Activated T-cell treated with anti-CD3 and anti-CD28 coated beads, Interleukin-2, amount 50 U/mL, for 72 hours (primary cell): ENCODE measurements at regions not wholly inside any gene's neighbourhood (a gene's known extent, or its start where the extent isn't known, plus 50 kb on each side); places are given as distances from the start of the nearest gene placed in this dataset.

Experiments used
- ATAC-seq, 2 donors: fragments of 150-1000 bp; cut with Tn5 transposase; replicated peaks in 1 of 2; 2 replicates each; pipeline ENCODE4 v1.10.0; 2021; ENCODE audit warnings: moderate library complexity in 2 of 2, mild to moderate bottlenecking in 1 of 2
- DNase-seq, 2 donors: peaks; one replicate each; pipeline ENCODE4 v3.0.0; 2021 to 2022; ENCODE audit warnings: mixed read lengths in 1 of 2
- H3K27ac Mint-ChIP-seq: one replicate; pipeline ENCODE4 v1.8.0; 2022; ENCODE audit warnings: mild to moderate bottlenecking, moderate library complexity, mixed read lengths
- H3K27me3 Mint-ChIP-seq: one replicate; pipeline ENCODE4 v1.8.0; 2022; ENCODE audit warnings: low read depth, mixed read lengths
- H3K36me3 Mint-ChIP-seq, 2 donors: one replicate each; pipeline ENCODE4 v1.8.0; 2022; ENCODE audit warnings: mixed read lengths in 2 of 2, mild to moderate bottlenecking in 1 of 2; ENCODE audit not compliant: insufficient read depth in 2 of 2
- H3K4me1 Mint-ChIP-seq: one replicate; pipeline ENCODE4 v1.8.0; 2022; ENCODE audit warnings: low read depth, mixed read lengths
- H3K4me3 Mint-ChIP-seq, 2 donors: one replicate each; pipeline ENCODE4 v1.8.0; 2022; ENCODE audit warnings: mild to moderate bottlenecking in 2 of 2, mixed read lengths in 2 of 2, moderate library complexity in 2 of 2
- H3K9me3 Mint-ChIP-seq, 2 donors: one replicate each; pipeline ENCODE4 v1.8.0; 2022; ENCODE audit warnings: mixed read lengths in 2 of 2

DNA sequence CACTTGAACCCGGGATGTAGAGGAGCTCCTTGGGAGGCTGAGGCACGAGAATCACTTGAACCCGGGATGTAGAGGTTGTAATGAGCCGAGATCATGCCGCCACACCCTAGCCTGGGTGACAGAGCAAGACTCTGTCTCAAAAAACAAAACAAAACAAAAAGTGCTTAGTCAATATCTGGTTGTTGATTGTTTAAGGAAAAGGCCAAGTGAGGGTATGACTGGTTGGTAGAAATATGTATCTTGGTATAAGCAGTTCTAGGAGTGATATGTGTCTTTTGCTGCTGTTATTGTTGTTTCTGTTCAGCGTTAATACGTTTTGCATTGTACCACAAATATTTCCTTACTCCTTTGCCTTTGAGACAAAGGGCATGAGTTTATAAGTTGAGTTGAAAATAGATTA lies 210.7 kb upstream of the DMRT1 start:
- no peak for DNase-seq
- Mint-ChIP-seq H3K36me3 (peaks cover 0 to 5% of the 10 kb centered on the region in 2 donors), H3K27ac (no peak overlapping the region), H3K27me3 (no peaks in the 10 kb centered on the region), H3K9me3 (peaks cover 0 to 2% of the 10 kb centered on the region in 2 donors), H3K4me3 (no peak overlapping the region), H3K4me1 (peaks cover 28% of the 10 kb centered on the region)
- no peak for ATAC-seq

DNA sequence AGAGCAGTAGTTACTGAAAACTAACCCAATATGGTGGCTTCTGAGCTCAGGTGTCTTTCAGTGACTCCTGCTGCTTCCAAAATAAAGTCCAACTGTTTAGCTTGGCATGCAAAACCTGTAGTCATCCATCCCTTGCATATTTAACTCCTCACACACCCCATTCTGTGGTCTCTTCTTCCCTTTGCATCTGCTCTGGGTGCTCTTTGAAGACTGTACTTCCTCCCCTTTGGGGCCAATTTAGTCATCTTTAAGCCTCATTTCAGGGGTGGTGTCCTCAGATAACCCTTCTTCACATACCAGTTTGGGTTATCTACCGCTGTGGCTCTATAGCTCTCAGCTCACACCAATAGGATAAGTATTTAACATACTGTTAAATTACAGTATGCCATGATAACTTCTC lies 209.9 kb upstream of the DMRT1 start:
- Mint-ChIP-seq H3K27ac (no peak overlapping the region), H3K36me3 (peaks cover 0 to 5% of the 10 kb centered on the region in 2 donors), H3K9me3 (peaks cover 0 to 2% of the 10 kb centered on the region in 2 donors), H3K27me3 (no peaks in the 10 kb centered on the region), H3K4me1 (peaks cover 31% of the 10 kb centered on the region), H3K4me3 (peak overlapping the region in 1 of 2 donors; percentile 0)
- ATAC-seq (peak; percentile 76 to 82), DNase-seq (peak; percentile 1 to 6)

DNA sequence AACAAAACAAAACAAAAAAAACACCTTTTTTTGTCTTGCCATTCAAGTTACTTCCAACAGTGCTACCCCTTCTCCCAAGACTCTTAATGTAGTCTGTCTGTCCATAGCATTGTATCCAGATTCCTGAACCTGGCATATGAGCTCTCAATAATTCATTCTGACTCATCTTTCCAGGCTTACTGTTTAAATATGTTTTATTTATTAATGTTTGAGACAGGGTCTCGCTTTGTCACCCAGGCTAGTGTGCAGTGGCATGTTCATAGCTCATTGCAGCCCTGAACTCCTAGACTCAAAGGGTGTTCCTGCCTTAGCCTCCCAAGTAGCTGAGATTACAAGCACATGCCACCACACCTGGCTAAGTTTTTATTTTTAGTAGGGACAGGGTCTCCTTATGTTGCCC lies 208.0 kb upstream of the DMRT1 start:
- H3K9me3 Mint-ChIP-seq: peaks cover 2 to 4% of the 10 kb centered on the region in 2 donors
- H3K27me3 Mint-ChIP-seq: no peaks in the 10 kb centered on the region
- H3K27ac Mint-ChIP-seq: no peak overlapping the region
- ATAC-seq: no peak
- H3K4me1 Mint-ChIP-seq: peaks cover 50% of the 10 kb centered on the region
- H3K4me3 Mint-ChIP-seq: no peak overlapping the region
- H3K36me3 Mint-ChIP-seq: peaks cover 4 to 9% of the 10 kb centered on the region in 2 donors
- no peak for DNase-seq

DNA sequence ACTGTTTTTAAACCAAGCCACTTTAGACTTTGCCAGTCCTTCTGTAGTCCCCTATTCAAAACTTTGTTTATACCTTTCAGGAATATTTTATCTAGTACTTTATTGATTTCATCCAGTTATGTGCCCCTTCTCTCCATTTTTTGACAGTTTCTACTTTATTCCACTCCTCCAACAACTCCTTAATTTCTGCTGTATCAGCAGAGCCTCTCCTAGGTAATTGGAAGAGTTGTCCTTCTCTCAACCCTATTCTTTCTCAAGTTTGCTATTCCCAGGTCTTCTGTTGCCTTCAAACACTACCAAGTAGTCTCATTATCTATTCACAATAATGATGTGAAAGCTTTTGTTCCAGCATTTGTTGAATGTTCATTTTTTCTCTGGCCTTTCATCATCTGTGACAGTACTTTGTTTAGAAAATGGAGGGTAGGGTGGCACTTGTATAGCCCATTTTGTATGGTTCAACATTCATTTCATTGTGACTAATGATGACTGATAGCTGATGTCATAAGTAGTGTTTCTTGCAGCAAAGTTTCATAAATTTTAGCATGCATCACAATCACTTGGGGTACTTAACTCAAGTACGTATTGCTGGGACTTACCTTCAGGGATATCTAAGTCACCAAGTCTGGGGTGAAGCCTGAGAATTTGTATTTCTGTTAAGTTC lies 204.4 kb upstream of the DMRT1 start:
- peak overlapping the region; percentile 98 for H3K27ac Mint-ChIP-seq
- H3K4me1 Mint-ChIP-seq: peaks cover 37% of the 10 kb centered on the region
- DNase-seq (no peak), ATAC-seq (peak; percentile 75 to 80)
- H3K27me3 Mint-ChIP-seq: no peaks in the 10 kb centered on the region
- peak overlapping the region in 1 of 2 donors; percentile 67 for H3K4me3 Mint-ChIP-seq
- peaks cover 4 to 9% of the 10 kb centered on the region in 2 donors for H3K36me3 Mint-ChIP-seq
- H3K9me3 Mint-ChIP-seq: peaks cover 2 to 4% of the 10 kb centered on the region in 2 donors

DNA sequence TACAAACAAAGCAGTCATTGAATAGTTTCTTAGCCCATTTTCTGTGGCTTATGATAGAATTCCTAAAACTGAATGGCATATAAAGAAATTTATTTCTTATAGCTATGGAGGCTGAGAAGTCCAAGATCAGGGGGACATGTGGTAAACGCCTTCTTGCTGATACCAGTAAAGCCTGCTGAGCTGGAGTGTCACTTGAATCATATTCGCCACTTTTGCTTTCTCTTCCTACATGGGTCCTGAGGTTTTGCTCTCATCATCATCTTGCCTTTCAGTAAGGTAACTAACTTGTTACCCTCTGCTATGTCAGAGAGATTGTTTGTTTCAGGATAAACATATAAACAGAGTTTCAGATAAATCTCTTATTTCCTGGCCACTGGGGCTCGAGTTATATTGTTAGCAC lies 203.3 kb upstream of the DMRT1 start:
- H3K4me3 Mint-ChIP-seq: peak overlapping the region; percentile 19 to 27
- peaks cover 4 to 9% of the 10 kb centered on the region in 2 donors for H3K36me3 Mint-ChIP-seq
- peaks cover 2 to 4% of the 10 kb centered on the region in 2 donors for H3K9me3 Mint-ChIP-seq
- H3K4me1 Mint-ChIP-seq: peaks cover 42% of the 10 kb centered on the region
- peak; percentile 74 to 81 for ATAC-seq
- DNase-seq: peak; percentile 10 to 27
- H3K27me3 Mint-ChIP-seq: no peaks in the 10 kb centered on the region
- peak overlapping the region; percentile 27 for H3K27ac Mint-ChIP-seq

DNA sequence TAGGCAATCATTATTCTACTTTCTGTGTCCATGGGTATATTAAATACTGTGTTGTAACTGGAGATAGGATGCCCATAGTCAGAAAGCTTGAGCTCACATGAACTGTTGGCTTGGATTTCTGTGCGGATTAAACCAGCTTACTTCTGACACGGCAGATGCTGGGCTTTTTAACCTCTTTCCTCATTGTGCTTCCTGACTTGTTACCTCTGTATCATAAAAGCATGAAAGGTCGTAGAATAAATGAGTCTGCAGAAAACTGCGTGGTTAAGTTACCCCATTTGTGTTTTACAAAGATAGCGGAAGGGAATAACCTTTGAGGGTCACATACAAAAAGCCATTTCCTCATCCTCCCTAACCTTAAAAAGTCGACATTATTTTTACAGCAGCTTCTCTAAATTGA lies 199.5 kb upstream of the DMRT1 start:
- H3K36me3 Mint-ChIP-seq: peaks cover 2% of the 10 kb centered on the region in 2 donors
- H3K9me3 Mint-ChIP-seq: peaks cover 0 to 2% of the 10 kb centered on the region in 2 donors
- no peaks in the 10 kb centered on the region for H3K27me3 Mint-ChIP-seq
- ATAC-seq: no peak
- peak overlapping the region; percentile 29 to 60 for H3K4me3 Mint-ChIP-seq
- H3K4me1 Mint-ChIP-seq: peaks cover 34% of the 10 kb centered on the region
- no peak for DNase-seq
- H3K27ac Mint-ChIP-seq: peak overlapping the region; percentile 75

DNA sequence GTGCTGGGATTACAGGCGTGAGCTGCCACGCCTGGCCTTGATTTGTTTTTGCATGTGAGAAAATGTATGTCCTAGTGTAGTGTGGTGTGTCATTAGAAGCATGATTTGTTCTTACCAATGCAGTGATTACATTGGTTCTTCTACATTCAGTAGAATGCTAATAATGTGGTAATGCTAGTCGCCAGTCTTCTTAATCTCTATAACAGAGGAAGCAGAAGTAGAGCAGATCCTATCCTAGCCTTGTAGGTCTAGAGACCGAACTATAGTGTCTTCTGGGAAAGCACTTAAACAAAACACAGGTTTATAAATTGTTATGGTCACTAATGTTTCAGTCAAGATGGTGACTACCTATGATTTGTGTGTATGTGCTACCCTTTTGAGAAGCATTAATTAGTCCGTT lies 197.5 kb upstream of the DMRT1 start:
- DNase-seq (no peak), ATAC-seq (no peak)
- Mint-ChIP-seq H3K9me3 (no peaks in the 10 kb centered on the region), H3K27me3 (no peaks in the 10 kb centered on the region), H3K4me3 (no peak overlapping the region), H3K4me1 (peaks cover 14% of the 10 kb centered on the region), H3K36me3 (no peaks in the 10 kb centered on the region), H3K27ac (no peak overlapping the region)

DNA sequence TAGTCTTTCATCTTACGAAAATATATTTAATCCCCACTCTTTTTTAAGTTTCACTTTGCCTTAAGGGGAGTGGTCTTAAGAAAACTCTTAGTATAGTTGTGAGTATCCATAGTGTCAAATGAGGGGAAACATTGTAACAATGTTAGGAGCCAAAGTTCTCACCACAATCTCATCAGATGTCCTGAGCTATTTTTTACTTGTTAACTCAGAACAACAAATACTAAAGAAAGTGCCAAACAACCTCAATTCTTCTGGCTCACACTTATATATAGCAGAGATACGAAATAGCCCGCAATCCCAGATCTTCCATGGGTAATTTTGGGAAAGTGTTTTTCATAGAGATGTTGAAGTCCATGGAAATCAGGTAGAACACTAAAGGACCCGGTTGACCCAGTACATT lies 194.0 kb upstream of the DMRT1 start:
- H3K27me3 Mint-ChIP-seq: no peaks in the 10 kb centered on the region
- H3K4me3 Mint-ChIP-seq: no peak overlapping the region
- no peaks in the 10 kb centered on the region for H3K36me3 Mint-ChIP-seq
- ATAC-seq (no peak), DNase-seq (no peak)
- no peaks in the 10 kb centered on the region for H3K9me3 Mint-ChIP-seq
- peaks cover 18% of the 10 kb centered on the region for H3K4me1 Mint-ChIP-seq
- no peak overlapping the region for H3K27ac Mint-ChIP-seq

DNA sequence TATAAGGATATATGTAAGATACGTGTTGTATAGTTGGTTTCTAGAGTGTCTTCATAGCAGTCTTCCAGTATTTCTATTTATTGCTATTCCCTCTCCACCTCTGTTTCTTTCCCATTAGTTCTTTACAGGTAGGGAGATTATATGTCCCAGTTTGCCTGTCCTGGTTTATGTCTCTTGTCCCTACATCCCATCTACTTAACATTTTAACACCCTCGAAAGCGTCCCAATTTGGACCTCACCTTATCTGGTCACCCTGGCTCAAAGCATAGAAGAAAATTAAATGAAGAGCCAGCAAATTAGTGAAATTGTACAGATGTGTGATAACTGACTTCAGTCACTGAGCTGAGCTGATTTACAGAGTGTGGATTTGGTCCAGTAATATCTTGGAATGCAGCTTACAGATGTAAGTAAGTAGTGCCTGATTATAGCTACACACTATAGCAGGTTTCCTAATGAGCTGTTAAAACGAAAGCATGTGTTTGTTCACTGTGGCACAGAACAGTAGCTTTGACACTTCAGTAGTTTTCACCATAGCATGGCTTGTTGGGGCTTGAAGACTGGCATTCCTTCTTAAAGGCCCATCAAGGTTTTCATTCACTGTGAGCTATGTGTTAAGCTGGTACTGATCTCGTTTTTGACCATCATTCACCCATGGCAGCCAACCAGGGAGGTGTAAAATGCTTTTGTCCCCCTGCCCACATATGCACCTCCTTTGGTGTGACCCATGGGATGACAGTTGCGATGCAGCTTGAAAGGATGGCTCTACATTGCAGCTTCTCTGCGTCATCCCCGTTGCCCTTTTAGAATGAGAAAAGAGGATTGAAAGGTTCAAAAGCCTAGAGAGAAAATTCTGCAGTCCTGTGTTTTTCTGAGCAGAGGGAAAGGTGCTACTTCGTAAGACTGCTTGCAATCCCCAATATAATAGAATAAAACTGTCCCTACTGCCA lies 192.1 kb upstream of the DMRT1 start:
- DNase-seq: no peak
- H3K27me3 Mint-ChIP-seq: no peaks in the 10 kb centered on the region
- peak overlapping the region; percentile 65 to 72 for H3K4me3 Mint-ChIP-seq
- H3K27ac Mint-ChIP-seq: peak overlapping the region; percentile 62
- no peaks in the 10 kb centered on the region for H3K9me3 Mint-ChIP-seq
- no peaks in the 10 kb centered on the region for H3K36me3 Mint-ChIP-seq
- H3K4me1 Mint-ChIP-seq: peaks cover 28% of the 10 kb centered on the region
- peak in 1 of 2 donors; percentile 26 for ATAC-seq

DNA sequence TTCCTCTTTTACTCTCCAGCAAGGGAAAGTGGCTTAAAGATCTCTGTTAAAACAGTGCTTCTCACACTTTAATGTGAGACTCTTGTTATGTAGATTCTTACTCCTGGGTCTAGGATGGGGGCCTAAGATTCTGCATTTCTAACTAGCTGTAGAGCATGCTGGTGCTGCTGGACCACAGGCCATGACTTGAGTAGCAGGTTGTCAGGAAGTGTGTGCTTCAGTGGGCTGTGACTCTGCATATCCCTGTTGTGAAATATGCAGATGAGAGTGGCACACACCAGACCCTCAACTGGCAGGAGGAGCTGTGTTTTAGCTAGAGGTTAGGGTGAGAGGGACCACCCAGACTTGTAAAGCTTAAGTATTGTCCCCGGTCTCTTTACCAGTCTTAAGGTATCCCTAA lies 191.1 kb upstream of the DMRT1 start:
- Mint-ChIP-seq H3K27ac (peak overlapping the region; percentile 62), H3K27me3 (no peaks in the 10 kb centered on the region), H3K9me3 (no peaks in the 10 kb centered on the region), H3K36me3 (peaks cover 0 to 2% of the 10 kb centered on the region in 2 donors), H3K4me1 (peaks cover 28% of the 10 kb centered on the region), H3K4me3 (peak overlapping the region; percentile 65 to 72)
- peak; percentile 66 to 76 for ATAC-seq
- DNase-seq: peak; percentile 7 to 11

DNA sequence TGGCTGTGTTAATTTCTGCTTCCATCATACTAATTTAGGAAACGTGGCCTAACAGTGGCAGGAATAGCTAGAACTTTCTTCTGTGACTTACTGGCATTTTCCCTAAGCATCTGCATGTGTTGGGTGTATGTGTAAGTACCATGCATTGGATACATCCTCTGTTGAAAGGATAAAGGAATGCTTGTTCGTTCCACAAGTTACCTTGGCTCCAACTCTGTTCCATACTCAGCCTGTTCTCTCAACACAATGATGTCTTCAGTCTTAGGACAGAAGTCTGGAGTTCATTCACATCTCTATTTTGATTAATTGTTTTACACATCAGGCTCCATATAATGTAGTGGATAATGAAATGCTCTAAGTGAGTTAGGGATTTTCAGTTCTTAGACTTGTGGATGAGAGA lies 190.1 kb upstream of the DMRT1 start:
- peaks cover 33% of the 10 kb centered on the region for H3K4me1 Mint-ChIP-seq
- H3K4me3 Mint-ChIP-seq: no peak overlapping the region
- no peaks in the 10 kb centered on the region for H3K27me3 Mint-ChIP-seq
- H3K36me3 Mint-ChIP-seq: peaks cover 0 to 2% of the 10 kb centered on the region in 2 donors
- no peaks in the 10 kb centered on the region for H3K9me3 Mint-ChIP-seq
- no peak overlapping the region for H3K27ac Mint-ChIP-seq
- DNase-seq: no peak
- ATAC-seq: no peak

DNA sequence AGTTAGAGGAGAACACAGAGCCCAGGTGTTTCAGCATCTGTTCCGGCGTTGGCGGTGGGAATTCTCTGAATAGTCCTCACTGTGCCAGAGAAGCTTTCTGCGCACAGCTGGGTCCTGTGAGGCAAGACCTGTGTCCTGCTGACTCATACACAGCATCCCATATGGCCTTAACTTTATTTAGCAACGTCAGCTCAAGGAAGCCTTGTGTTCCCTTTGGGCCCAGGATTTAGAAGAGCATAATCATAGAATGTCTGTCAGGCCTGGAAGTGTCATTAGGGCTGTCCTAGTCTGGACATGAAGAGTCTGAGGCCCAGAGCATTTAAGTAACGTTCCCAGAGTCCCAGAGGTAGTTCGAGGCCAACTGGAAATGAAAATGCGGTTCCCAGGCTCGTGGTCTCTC lies 188.6 kb upstream of the DMRT1 start:
- peaks cover 46% of the 10 kb centered on the region for H3K4me1 Mint-ChIP-seq
- ATAC-seq (no peak), DNase-seq (no peak)
- no peak overlapping the region for H3K27ac Mint-ChIP-seq
- H3K27me3 Mint-ChIP-seq: no peaks in the 10 kb centered on the region
- H3K9me3 Mint-ChIP-seq: no peaks in the 10 kb centered on the region
- H3K4me3 Mint-ChIP-seq: no peak overlapping the region
- peaks cover 0 to 2% of the 10 kb centered on the region in 2 donors for H3K36me3 Mint-ChIP-seq

DNA sequence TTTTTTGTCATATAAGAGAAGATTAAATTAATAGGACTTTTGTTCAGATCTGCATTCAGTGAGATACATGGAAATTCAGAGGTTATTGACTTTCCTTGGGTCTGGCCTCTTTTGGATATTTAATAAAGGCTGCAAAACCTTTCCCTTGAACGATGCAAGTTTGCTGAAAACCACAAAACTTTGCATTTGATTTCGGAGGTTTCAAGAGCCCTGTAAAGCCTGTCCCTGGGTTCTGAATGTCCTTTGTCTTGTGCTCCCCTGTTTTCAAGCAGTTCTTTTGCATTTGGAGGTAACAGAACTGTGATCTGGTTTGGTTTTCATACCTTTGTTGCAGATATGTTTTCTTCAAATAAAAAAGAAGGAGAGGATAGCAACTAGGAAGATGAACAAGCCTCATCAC lies 188.1 kb upstream of the DMRT1 start:
- no peak for ATAC-seq
- no peak overlapping the region for H3K4me3 Mint-ChIP-seq
- H3K9me3 Mint-ChIP-seq: no peaks in the 10 kb centered on the region
- H3K27me3 Mint-ChIP-seq: no peaks in the 10 kb centered on the region
- peaks cover 46% of the 10 kb centered on the region for H3K4me1 Mint-ChIP-seq
- peaks cover 0 to 2% of the 10 kb centered on the region in 2 donors for H3K36me3 Mint-ChIP-seq
- no peak for DNase-seq
- no peak overlapping the region for H3K27ac Mint-ChIP-seq
